HepG2 (cell line): ENCODE measurements at regions not wholly inside any gene's neighbourhood (a gene's known extent, or its start where the extent isn't known, plus 50 kb on each side); places are given as distances from the start of the nearest gene placed in this dataset.

Source experiments
- ATAC-seq: fragments of 200-7000 bp; cut with Tn5 transposase; 3 replicates; pipeline ENCODE4 v1.9.1; 2020; ENCODE audit warnings: mild to moderate bottlenecking, moderate library complexity
- BruUV-seq: library from RNA; stranded (reverse); fragments of 400-500 nt; replicated peaks from 2 replicates; lab custom pipeline; 2021; lab: Mats Ljungman, UMichigan
- CTCF ChIA-PET: fragments of 300-600 bp; formaldehyde crosslinking; extraction: SDS; loops from one replicate; lab custom pipeline; 2021; ENCODE audit warnings: low total read pairs, inconsistent platforms, low intra/inter-chr PET ratio; lab: Yijun Ruan, JAX
- POLR2A ChIA-PET: fragments of 350-600 bp; sonication (Branson Sonifier 250); formaldehyde crosslinking; loops from one replicate; lab custom pipeline; 2020; ENCODE audit warnings: antibody characterized with exemption, inconsistent platforms; lab: Yijun Ruan, JAX
- DNase-seq: peaks from one replicate; pipeline ENCODE4 v3.0.0-alpha.2; 2015; ENCODE audit warnings: low spot score
- FAIRE-seq: peaks from 3 replicates; lab custom pipeline; 2011; peaks lifted over from hg19 to GRCh38; lab: Jason Lieb, UNC
- H2AFZ ChIP-seq: one replicate; pipeline ENCODE4 v1.6.1; 2011; ENCODE audit warnings: low read length, inconsistent platforms
- H3K27ac ChIP-seq: fragments of 300-600 bp; 3 replicates; pipeline ENCODE4 v1.8.0; 2011; ENCODE audit warnings: mixed run types, mild to moderate bottlenecking, mixed read lengths, low read length, inconsistent platforms; ENCODE audit not compliant: insufficient read depth; ENCODE audit errors: extremely low read length
- H3K27me3 ChIP-seq, 2 experiments: fragments of 200-600 bp in 1 of 2; 2 replicates in 1 of 2; 3 replicates in 1 of 2; pipeline versions ENCODE4 v1.6.0 to v1.8.0; 2011; ENCODE audit warnings: low read length in 2 of 2, mild to moderate bottlenecking in 2 of 2, moderate library complexity in 2 of 2, inconsistent platforms in 1 of 2; ENCODE audit not compliant: insufficient read depth in 2 of 2, control insufficient read depth in 1 of 2
- H3K36me3 ChIP-seq, 2 experiments: fragments of 200-600 bp in 1 of 2; replicated peaks in 1 of 2; 2 replicates in 1 of 2; 3 replicates in 1 of 2; pipeline versions ENCODE4 v1.5.1 to v1.8.0; 2011; ENCODE audit warnings: low read length in 2 of 2, inconsistent platforms in 1 of 2; ENCODE audit not compliant: insufficient read depth in 2 of 2, control insufficient read depth in 1 of 2
- H3K4me1 ChIP-seq: 2 replicates; pipeline ENCODE4 v1.5.1; 2012; ENCODE audit warnings: low read length, inconsistent platforms; ENCODE audit not compliant: insufficient read depth
- H3K4me2 ChIP-seq: 2 replicates; pipeline ENCODE4 v1.6.0; 2011; ENCODE audit warnings: low read depth, low read length, inconsistent platforms
- H3K4me3 ChIP-seq, 3 experiments: fragments of 200-600 bp in 1 of 3; sonication (generic), shearing (Covaris generic) in 1 of 3; replicated peaks in 1 of 3; 2 replicates each; pipeline ENCODE4 v1.5.1; 2011 to 2016; ENCODE audit warnings: low read length in 3 of 3, inconsistent platforms in 2 of 3, low read depth in 2 of 3, mild to moderate bottlenecking in 2 of 3, control low read depth in 1 of 3, mixed read lengths in 1 of 3; ENCODE audit not compliant: insufficient read depth in 1 of 3
- H3K79me2 ChIP-seq: one replicate; pipeline ENCODE4 v1.6.1; 2011; ENCODE audit warnings: low read length, inconsistent platforms; ENCODE audit not compliant: insufficient read depth
- H3K9ac ChIP-seq: 2 replicates; pipeline ENCODE4 v1.6.0; 2011; ENCODE audit warnings: mild to moderate bottlenecking, low read depth, low read length, inconsistent platforms; ENCODE audit not compliant: insufficient read depth
- H3K9me3 ChIP-seq: 2 replicates; pipeline ENCODE4 v1.5.1; 2012; ENCODE audit warnings: mild to moderate bottlenecking, low read length
- H4K20me1 ChIP-seq: 2 replicates; pipeline ENCODE4 v1.6.0; 2011; ENCODE audit warnings: inconsistent platforms, mild to moderate bottlenecking, low read length, moderate library complexity; ENCODE audit not compliant: insufficient read depth
- DRAP1 ChIP-seq: IDR thresholded peaks from 2 replicates; pipeline ENCODE4 v1.6.1; 2016; ENCODE audit warnings: missing genetic modification reagents, missing compliant biosample characterization
- GFI1 ChIP-seq: sonication (generic); formaldehyde crosslinking; IDR thresholded peaks from 2 replicates; pipeline ENCODE4 v1.5.0; 2020; ENCODE audit warnings: missing genetic modification reagents, mild to moderate bottlenecking, borderline replicate concordance
- HOMEZ ChIP-seq: IDR thresholded peaks from 2 replicates; pipeline ENCODE4 v1.6.1; 2016; ENCODE audit warnings: low read depth
- ISL2 ChIP-seq: sonication (generic); formaldehyde crosslinking; IDR thresholded peaks from 2 replicates; pipeline ENCODE4 v1.5.0; 2020; ENCODE audit warnings: missing genetic modification reagents
- MTA3 ChIP-seq: sonication (generic); formaldehyde crosslinking; IDR thresholded peaks from 2 replicates; pipeline ENCODE4 v1.4.0; 2020; ENCODE audit warnings: missing genetic modification reagents
- NR3C1 ChIP-seq: sonication (generic); formaldehyde crosslinking; IDR thresholded peaks from 2 replicates; pipeline ENCODE4 v1.4.0; 2020; ENCODE audit warnings: missing genetic modification reagents
- SATB2 ChIP-seq: sonication (generic); formaldehyde crosslinking; IDR thresholded peaks from 2 replicates; pipeline ENCODE4 v1.5.0; 2020; ENCODE audit warnings: missing genetic modification reagents
- TBL1XR1 ChIP-seq: fragments of 150-350 bp; IDR thresholded peaks from 2 replicates; pipeline ENCODE4 v1.6.1; 2014; ENCODE audit warnings: borderline replicate concordance, low read length; ENCODE audit not compliant: partially characterized antibody
- TMF1 ChIP-seq: sonication (generic); formaldehyde crosslinking; IDR thresholded peaks from 2 replicates; pipeline ENCODE4 v1.8.1; 2022; ENCODE audit warnings: low read depth, missing genetic modification reagents
- ZNF510 ChIP-seq: sonication (generic); formaldehyde crosslinking; IDR thresholded peaks from 2 replicates; pipeline ENCODE4 v1.4.0; 2020; ENCODE audit warnings: low read depth, mild to moderate bottlenecking, missing genetic modification reagents
- ZNF550 ChIP-seq: sonication (generic); formaldehyde crosslinking; IDR thresholded peaks from 2 replicates; pipeline ENCODE4 v1.4.0; 2020; ENCODE audit warnings: mild to moderate bottlenecking, missing genetic modification reagents, borderline replicate concordance
- ZNF607 ChIP-seq: sonication (generic); formaldehyde crosslinking; IDR thresholded peaks from 2 replicates; pipeline ENCODE4 v1.5.1; 2020; ENCODE audit warnings: missing genetic modification reagents, mild to moderate bottlenecking, borderline replicate concordance
- ZNF746 ChIP-seq: sonication (generic); formaldehyde crosslinking; IDR thresholded peaks from 2 replicates; pipeline ENCODE4 v1.8.0; 2022; ENCODE audit warnings: mild to moderate bottlenecking, missing genetic modification reagents
- WGBS: methylation state at CpG from one replicate; pipeline ENCODE4 v1.1.6; 2017; ENCODE audit warnings: low lambda C conversion rate; 5-methylcytosine and 5-hydroxymethylcytosine counted together
- in situ Hi-C: cut with HindIII; loops from 2 replicates; pipeline ENCODE4 v1.10.0; 2017; ENCODE audit warnings: low pct_unique_long_range_greater_than_20kb; ENCODE audit not compliant: extremely low pct_ligation_motif_present
- intact Hi-C: fragments of 100-400 bp; cut with micrococcal nuclease; formaldehyde crosslinking; loops from one replicate; pipeline ENCODE4 v1.10.0; 2022; ENCODE audit not compliant: unreplicated experiment
- TF ChIP-seq, protein P1 (sequence below): sonication (generic); formaldehyde crosslinking; IDR thresholded peaks from 2 replicates; pipeline ENCODE4 v1.4.0; 2020; ENCODE audit warnings: mild to moderate bottlenecking, missing genetic modification reagents
- TF ChIP-seq, protein P2 (sequence below): sonication (generic); formaldehyde crosslinking; IDR thresholded peaks from 2 replicates; pipeline ENCODE4 v1.9.0; 2022; ENCODE audit warnings: low read depth, missing genetic modification reagents

- Histone ChIP-seq H3K4me3 (no peak overlapping the region), H3K79me2 (no peaks in the 10 kb centered on the region), H3K36me3 (no peaks in the 10 kb centered on the region), H4K20me1 (no peaks in the 10 kb centered on the region), H3K27me3 (no peaks in the 10 kb centered on the region), H3K4me2 (no peak overlapping the region), H3K27ac (no peak overlapping the region), H3K4me1 (no peaks in the 10 kb centered on the region), H2AFZ (no peak overlapping the region), H3K9ac (no peak overlapping the region), H3K9me3 (no peaks in the 10 kb centered on the region; the same call in 1 of the 2 replicates)
- 0% methylated on average over 1 of the region's 1 CpG for WGBS
- intact Hi-C loops (no loop called here), in situ Hi-C loops (no loop called here)
- FAIRE-seq, result no peak
- no peak for DNase-seq
- BruUV-seq, result no TSS peak
- POLR2A ChIA-PET, result no interaction called here
- TF ChIP-seq TMF1 (no peak), ZNF746 (CRISPR knock-in tag) (no peak), TBL1XR1 (no peak), ZNF510 (CRISPR knock-in tag) (no peak), SATB2 (CRISPR knock-in tag) (no peak), NR3C1 (CRISPR knock-in tag) (no peak), ISL2 (CRISPR knock-in tag) (no peak), MTA3 (CRISPR knock-in tag) (no peak), ZNF550 (CRISPR knock-in tag) (no peak), HOMEZ (CRISPR knock-in tag) (no peak), GFI1 (CRISPR knock-in tag) (no peak), ZNF607 (no peak), DRAP1 (CRISPR knock-in tag) (no peak)
- TF ChIP-seq, protein P1, sequence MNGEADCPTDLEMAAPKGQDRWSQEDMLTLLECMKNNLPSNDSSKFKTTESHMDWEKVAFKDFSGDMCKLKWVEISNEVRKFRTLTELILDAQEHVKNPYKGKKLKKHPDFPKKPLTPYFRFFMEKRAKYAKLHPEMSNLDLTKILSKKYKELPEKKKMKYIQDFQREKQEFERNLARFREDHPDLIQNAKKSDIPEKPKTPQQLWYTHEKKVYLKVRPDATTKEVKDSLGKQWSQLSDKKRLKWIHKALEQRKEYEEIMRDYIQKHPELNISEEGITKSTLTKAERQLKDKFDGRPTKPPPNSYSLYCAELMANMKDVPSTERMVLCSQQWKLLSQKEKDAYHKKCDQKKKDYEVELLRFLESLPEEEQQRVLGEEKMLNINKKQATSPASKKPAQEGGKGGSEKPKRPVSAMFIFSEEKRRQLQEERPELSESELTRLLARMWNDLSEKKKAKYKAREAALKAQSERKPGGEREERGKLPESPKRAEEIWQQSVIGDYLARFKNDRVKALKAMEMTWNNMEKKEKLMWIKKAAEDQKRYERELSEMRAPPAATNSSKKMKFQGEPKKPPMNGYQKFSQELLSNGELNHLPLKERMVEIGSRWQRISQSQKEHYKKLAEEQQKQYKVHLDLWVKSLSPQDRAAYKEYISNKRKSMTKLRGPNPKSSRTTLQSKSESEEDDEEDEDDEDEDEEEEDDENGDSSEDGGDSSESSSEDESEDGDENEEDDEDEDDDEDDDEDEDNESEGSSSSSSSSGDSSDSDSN, result no peak
- TF ChIP-seq, protein P2, sequence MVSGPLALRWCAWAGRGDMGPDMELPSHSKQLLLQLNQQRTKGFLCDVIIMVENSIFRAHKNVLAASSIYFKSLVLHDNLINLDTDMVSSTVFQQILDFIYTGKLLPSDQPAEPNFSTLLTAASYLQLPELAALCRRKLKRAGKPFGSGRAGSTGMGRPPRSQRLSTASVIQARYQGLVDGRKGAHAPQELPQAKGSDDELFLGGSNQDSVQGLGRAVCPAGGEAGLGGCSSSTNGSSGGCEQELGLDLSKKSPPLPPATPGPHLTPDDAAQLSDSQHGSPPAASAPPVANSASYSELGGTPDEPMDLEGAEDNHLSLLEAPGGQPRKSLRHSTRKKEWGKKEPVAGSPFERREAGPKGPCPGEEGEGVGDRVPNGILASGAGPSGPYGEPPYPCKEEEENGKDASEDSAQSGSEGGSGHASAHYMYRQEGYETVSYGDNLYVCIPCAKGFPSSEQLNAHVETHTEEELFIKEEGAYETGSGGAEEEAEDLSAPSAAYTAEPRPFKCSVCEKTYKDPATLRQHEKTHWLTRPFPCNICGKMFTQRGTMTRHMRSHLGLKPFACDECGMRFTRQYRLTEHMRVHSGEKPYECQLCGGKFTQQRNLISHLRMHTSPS (CRISPR knock-in tag), result no peak
- CTCF ChIA-PET, result no interaction called here
- no peak for ATAC-seq
These were observed 225.8 kb upstream of the KIRREL3 start for GRCh38 chr11:127226380-127226779.
